ENCODE measurements at regions not wholly inside any gene's neighbourhood (a gene's known extent, or its start where the extent isn't known, plus 50 kb on each side); places are given as distances from the start of the nearest gene placed in this dataset.

- intact Hi-C loops (cut with micrococcal nuclease), result no loop called here
- ChIA-PET POLR2A (no interaction called here), CTCF (no interaction called here)
- DNase-seq, result peak; percentile 49
- no peak overlapping the region for H3K4me3 Mint-ChIP-seq
- H3K27me3 Mint-ChIP-seq, result peaks cover 20% of the 10 kb centered on the region
- peaks cover 4% of the 10 kb centered on the region for H3K9me3 Mint-ChIP-seq
- no peak overlapping the region for H3K27ac Mint-ChIP-seq
- no peaks in the 10 kb centered on the region for H3K36me3 Mint-ChIP-seq
- H3K4me1 Mint-ChIP-seq (ENCODE audit: low read depth), result no peaks in the 10 kb centered on the region
Observed at GRCh38 chr12:132393991-132394949, 64.9 kb upstream of the GALNT9 start.

- peaks cover 22% of the 10 kb centered on the region for H3K27me3 Mint-ChIP-seq
Observed at GRCh38 chr12:132393245-132393795, 63.9 kb upstream of the GALNT9 start.

GRCh38 chr12:132392389-132393244 lies 63.2 kb upstream of the GALNT9 start:
- H3K9me3 Mint-ChIP-seq, result peaks cover 4% of the 10 kb centered on the region
- no peak overlapping the region for H3K4me3 Mint-ChIP-seq

More at GRCh38 chr12:132393245-132393795, 63.9 kb upstream of the GALNT9 start:
- ChIA-PET CTCF (no interaction called here), POLR2A (no interaction called here)
- no peaks in the 10 kb centered on the region for H3K36me3 Mint-ChIP-seq
- intact Hi-C loops (cut with micrococcal nuclease), result no loop called here
- no peaks in the 10 kb centered on the region for H3K4me1 Mint-ChIP-seq (ENCODE audit: low read depth)
- peaks cover 4% of the 10 kb centered on the region for H3K9me3 Mint-ChIP-seq
- no peak for DNase-seq
- H3K4me3 Mint-ChIP-seq, result no peak overlapping the region
- no peak overlapping the region for H3K27ac Mint-ChIP-seq

DNA sequence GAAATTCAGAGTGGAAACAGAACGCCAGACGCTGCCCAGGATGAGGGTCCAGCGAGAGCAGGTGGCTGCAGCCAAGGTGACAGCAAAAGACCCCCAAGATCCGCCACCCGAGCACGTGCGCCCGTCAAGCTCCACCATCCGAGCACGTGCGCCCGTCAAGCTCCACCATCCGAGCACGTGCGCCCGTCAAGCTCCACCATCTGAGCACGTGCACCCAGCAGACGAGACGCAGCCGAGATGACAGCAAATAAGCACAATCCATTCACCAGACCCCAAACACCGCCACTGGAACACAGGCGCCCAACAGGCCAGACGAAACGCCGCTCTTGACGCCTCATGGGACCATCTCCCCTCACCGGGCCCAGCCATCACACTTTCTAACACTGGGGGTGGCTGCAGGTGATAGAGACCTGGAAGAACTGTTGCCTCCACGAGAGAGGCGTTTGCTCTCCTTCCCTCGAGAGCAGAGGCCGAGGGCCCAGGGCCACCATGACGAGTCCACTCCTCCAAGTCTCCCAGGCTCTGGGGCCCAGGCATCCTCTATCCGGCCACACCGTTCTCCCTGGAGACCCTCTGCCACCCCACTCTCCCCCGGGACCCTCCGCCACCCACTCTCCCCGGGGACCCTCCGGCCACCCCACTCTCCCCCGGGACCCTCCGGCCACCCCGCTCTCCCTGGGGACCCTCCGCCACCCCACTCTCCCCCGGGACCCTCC lies 62.1 kb upstream of the GALNT9 start:
- POLR2A ChIA-PET, result no interaction called here

More at GRCh38 chr12:132392389-132393244, 63.2 kb upstream of the GALNT9 start:
- Mint-ChIP-seq H3K27ac (no peak overlapping the region), H3K4me1 (ENCODE audit: low read depth) (no peaks in the 10 kb centered on the region), H3K27me3 (peaks cover 20% of the 10 kb centered on the region), H3K36me3 (no peaks in the 10 kb centered on the region)
- POLR2A ChIA-PET, result no interaction called here
- CTCF ChIA-PET, result no interaction called here
- intact Hi-C loops (cut with micrococcal nuclease), result no loop called here
- DNase-seq, result no peak

GRCh38 chr12:132390287-132391076 lies 61.1 kb upstream of the GALNT9 start:
- H3K4me3 Mint-ChIP-seq, result no peak overlapping the region
- no peaks in the 10 kb centered on the region for H3K4me1 Mint-ChIP-seq (ENCODE audit: low read depth)
- H3K27ac Mint-ChIP-seq, result no peak overlapping the region
- peaks cover 4% of the 10 kb centered on the region for H3K9me3 Mint-ChIP-seq
- H3K27me3 Mint-ChIP-seq, result peaks cover 29% of the 10 kb centered on the region
- no peak for DNase-seq
- CTCF ChIA-PET, result no interaction called here
- intact Hi-C loops (cut with micrococcal nuclease), result no loop called here
- POLR2A ChIA-PET, result no interaction called here
- H3K36me3 Mint-ChIP-seq, result no peaks in the 10 kb centered on the region

More for the DNA sequence above, 62.1 kb upstream of the GALNT9 start:
- no peak for DNase-seq
- H3K27me3 Mint-ChIP-seq, result peaks cover 26% of the 10 kb centered on the region
- H3K4me3 Mint-ChIP-seq, result no peak overlapping the region
- CTCF ChIA-PET, result no interaction called here
- no peaks in the 10 kb centered on the region for H3K4me1 Mint-ChIP-seq (ENCODE audit: low read depth)
- H3K36me3 Mint-ChIP-seq, result no peaks in the 10 kb centered on the region
- intact Hi-C loops (cut with micrococcal nuclease), result no loop called here
- H3K27ac Mint-ChIP-seq, result no peak overlapping the region
- H3K9me3 Mint-ChIP-seq, result peaks cover 4% of the 10 kb centered on the region

- Mint-ChIP-seq H3K27me3 (peaks cover 29% of the 10 kb centered on the region), H3K27ac (no peak overlapping the region), H3K9me3 (peaks cover 4% of the 10 kb centered on the region), H3K36me3 (no peaks in the 10 kb centered on the region), H3K4me1 (ENCODE audit: low read depth) (no peaks in the 10 kb centered on the region), H3K4me3 (no peak overlapping the region)
- DNase-seq, result no peak
- CTCF ChIA-PET, result no interaction called here
- intact Hi-C loops (cut with micrococcal nuclease), result no loop called here
- POLR2A ChIA-PET, result no interaction called here
Observed at GRCh38 chr12:132389526-132390286, 60.3 kb upstream of the GALNT9 start.

GRCh38 chr12:132389026-132389425 lies 59.6 kb upstream of the GALNT9 start:
- ChIA-PET CTCF (no interaction called here), POLR2A (no interaction called here)
- Mint-ChIP-seq H3K4me3 (no peak overlapping the region), H3K36me3 (no peaks in the 10 kb centered on the region), H3K9me3 (no peaks in the 10 kb centered on the region), H3K27ac (no peak overlapping the region), H3K27me3 (peaks cover 29% of the 10 kb centered on the region), H3K4me1 (ENCODE audit: low read depth) (no peaks in the 10 kb centered on the region)
- intact Hi-C loops (cut with micrococcal nuclease), result no loop called here
- no peak for DNase-seq

DNA sequence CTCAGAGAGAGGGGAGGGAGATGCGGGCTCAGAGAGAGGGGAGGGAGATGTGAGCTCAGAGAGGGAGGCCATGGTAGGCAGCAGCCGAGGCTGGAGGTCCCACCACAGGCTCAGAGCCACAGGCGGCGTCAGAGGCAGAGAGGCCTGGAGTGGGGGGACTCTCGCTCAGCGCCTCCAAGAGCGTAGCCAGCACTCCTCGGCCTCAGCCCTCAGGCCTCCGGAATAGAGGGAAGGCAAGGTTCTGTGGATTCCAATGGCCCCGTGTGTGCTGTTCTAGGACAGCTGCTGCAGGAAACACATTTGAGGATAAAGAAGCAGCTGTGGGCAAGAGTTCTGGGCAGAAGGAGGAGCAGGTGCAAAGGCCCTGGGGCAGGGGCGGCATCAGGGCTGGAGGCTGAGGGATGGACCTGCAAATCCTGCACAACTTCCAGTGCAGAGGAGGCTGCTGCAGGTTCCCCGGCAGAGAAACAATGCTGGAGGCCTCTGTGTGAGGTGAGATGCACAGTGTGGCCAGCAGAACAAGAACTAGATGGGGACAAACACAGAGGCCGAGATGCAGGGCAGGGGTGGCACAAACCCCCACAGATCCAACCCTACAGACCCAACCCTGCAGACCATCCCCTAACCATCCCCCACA lies 59.1 kb upstream of the GALNT9 start:
- no peak for DNase-seq
- Mint-ChIP-seq H3K4me1 (ENCODE audit: low read depth) (no peaks in the 10 kb centered on the region), H3K36me3 (no peaks in the 10 kb centered on the region), H3K4me3 (no peak overlapping the region), H3K9me3 (no peaks in the 10 kb centered on the region), H3K27ac (no peak overlapping the region), H3K27me3 (peaks cover 29% of the 10 kb centered on the region)
- POLR2A ChIA-PET, result no interaction called here
- CTCF ChIA-PET, result interaction anchor here (0.7 kb wide), 1 partner anchor 136 kb away, joined by 6 read pairs; no protein-coding TSS in a partner anchor
- intact Hi-C loops (cut with micrococcal nuclease), result no loop called here

DNA sequence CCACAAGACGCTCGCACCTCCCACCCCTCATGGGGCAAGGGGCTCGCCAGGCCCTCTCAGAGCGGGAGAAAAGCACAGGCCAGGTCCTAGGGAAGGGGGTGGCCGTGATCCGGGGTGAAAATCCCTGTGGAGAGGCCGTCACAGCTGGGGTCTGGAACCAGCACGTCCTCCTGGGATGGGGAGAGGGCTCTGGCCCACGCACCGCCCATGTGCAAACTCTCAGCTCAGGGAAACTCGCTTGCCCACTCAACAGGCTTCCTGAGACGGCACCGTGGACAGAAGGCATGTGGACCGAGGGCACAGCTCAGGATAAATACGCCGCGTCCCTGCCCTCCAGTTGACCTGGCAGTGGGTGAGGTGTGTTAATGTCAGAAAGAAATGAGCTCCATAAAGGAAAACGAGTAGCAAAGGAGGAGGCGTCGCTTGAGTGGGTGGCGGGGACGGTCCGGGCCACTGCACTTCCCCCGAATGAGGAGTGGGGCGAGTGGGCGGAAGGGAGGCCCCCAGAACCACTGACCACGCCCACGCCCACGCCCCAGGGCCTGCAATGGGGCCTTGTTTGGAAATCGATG lies 57.6 kb upstream of the GALNT9 start:
- Mint-ChIP-seq H3K36me3 (no peaks in the 10 kb centered on the region), H3K4me3 (no peak overlapping the region), H3K27ac (no peak overlapping the region), H3K27me3 (peaks cover 25% of the 10 kb centered on the region), H3K4me1 (ENCODE audit: low read depth) (no peaks in the 10 kb centered on the region), H3K9me3 (no peaks in the 10 kb centered on the region)
- intact Hi-C loops (cut with micrococcal nuclease), result no loop called here
- no peak for DNase-seq
- ChIA-PET POLR2A (no interaction called here), CTCF (no interaction called here)

DNA sequence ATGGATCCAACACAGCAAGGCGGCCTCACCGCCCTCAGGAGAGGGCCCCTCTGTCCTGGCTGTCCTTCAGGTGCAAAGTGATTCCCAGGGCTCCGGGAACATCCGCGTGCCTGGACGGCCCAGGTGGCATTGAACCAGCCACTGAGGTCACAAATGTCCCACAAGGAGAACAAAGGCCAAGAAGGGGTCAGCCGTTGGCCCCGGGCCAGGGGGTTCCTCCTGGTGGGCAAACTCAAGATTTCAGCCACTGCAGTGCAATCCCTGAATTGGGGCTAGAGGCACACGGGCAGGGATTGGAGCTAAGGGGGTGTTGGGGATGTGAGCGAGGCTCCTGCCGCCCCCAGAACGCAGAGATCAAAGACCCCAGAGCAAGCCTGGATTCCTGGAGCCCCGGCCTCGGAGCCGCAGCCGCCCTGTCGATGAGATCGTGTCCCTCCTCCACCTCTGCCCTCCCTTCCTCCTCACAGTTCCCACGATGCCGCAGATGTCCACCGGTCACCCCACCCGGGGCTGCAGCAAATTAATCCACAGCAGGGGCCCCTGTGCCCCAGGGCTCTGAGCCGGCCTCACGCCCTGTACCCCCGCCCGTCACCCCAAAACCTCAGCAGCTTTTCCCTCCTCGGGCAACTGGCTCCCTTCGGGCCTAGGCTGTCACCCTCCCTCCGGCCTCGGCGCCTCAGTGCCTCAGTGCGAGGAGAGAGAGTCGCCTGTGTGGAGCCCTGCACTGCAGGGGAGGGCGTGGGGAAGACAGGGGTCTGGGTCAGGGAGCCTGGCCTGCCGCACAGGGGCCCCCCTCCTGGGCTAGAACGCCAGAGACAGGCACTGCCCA lies 56.7 kb upstream of the GALNT9 start:
- DNase-seq, result no peak
- Mint-ChIP-seq H3K36me3 (no peaks in the 10 kb centered on the region), H3K9me3 (no peaks in the 10 kb centered on the region), H3K4me3 (no peak overlapping the region), H3K27ac (no peak overlapping the region), H3K4me1 (ENCODE audit: low read depth) (no peaks in the 10 kb centered on the region), H3K27me3 (peaks cover 20% of the 10 kb centered on the region)
- POLR2A ChIA-PET, result no interaction called here
- CTCF ChIA-PET, result no interaction called here
- intact Hi-C loops (cut with micrococcal nuclease), result no loop called here

All from activated CD4-positive, alpha-beta memory T cell treated with anti-CD3 and anti-CD28 coated beads for 36 hours (primary cell).